ENCODE measurements at regions not wholly inside any gene's neighbourhood (a gene's known extent, or its start where the extent isn't known, plus 50 kb on each side); places are given as distances from the start of the nearest gene placed in this dataset.

GRCh38 chr6:53728570-53729194 is 63.1 kb upstream of the KLHL31 start (continued):
- TF ChIP-seq MGA (IDR thresholded peaks at IDR 0.05) = no peak
- no peak for TF ChIP-seq STAT5B (CRISPR knock-in tag; IDR thresholded peaks at IDR 0.05)
- no peak for TF ChIP-seq SRSF1 (IDR thresholded peaks at IDR 0.05; ENCODE audit: low read depth, low read length)
- no peak for TF ChIP-seq TSC22D4 (tag; IDR thresholded peaks at IDR 0.05)
- TF ChIP-seq SMC3 (conservative IDR thresholded peaks at IDR 0.05; ENCODE audit: insufficient read depth, low read depth, low read length) = 0 out of 2 replicates have a peak, but pooled peaks have one; percentile 21
- TF ChIP-seq RAD51 (IDR thresholded peaks at IDR 0.05; ENCODE audit: borderline replicate concordance, low read depth) = no peak
- TF ChIP-seq ZBTB11 (CRISPR knock-in tag; IDR thresholded peaks at IDR 0.05) = no peak
- TF ChIP-seq, protein P1, sequence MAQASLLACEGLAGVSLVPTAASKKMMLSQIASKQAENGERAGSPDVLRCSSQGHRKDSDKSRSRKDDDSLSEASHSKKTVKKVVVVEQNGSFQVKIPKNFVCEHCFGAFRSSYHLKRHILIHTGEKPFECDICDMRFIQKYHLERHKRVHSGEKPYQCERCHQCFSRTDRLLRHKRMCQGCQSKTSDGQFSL (CRISPR knock-in tag; IDR thresholded peaks at IDR 0.05) = no peak
- TF ChIP-seq, protein P1 (tag; IDR thresholded peaks at IDR 0.05) = no peak
- no peak for TF ChIP-seq FOXA1 (IDR thresholded peaks at IDR 0.05; ENCODE audit: borderline replicate concordance)

Data from K562 (cell line).